NT2/D1 (cell line): ENCODE measurements at regions not wholly inside any gene's neighbourhood (a gene's known extent, or its start where the extent isn't known, plus 50 kb on each side); places are given as distances from the start of the nearest gene placed in this dataset.

Source experiments
- DNase-seq: peaks from one replicate; pipeline ENCODE4 v3.0.0-alpha.2; 2011; ENCODE audit warnings: low read depth, low spot score
- H3K27me3 ChIP-seq: 2 replicates; pipeline ENCODE4 v1.6.0; 2011; ENCODE audit warnings: mild to moderate bottlenecking; ENCODE audit not compliant: insufficient read length, insufficient read depth
- H3K36me3 ChIP-seq: 2 replicates; pipeline ENCODE4 v1.6.1; 2011; ENCODE audit warnings: mild to moderate bottlenecking, low read length, mixed read lengths; ENCODE audit not compliant: insufficient read depth, insufficient read length
- H3K4me1 ChIP-seq: 2 replicates; pipeline ENCODE4 v1.5.1; 2011; ENCODE audit not compliant: insufficient read depth, insufficient read length
- H3K4me3 ChIP-seq: 2 replicates; pipeline ENCODE4 v1.5.1; 2011; ENCODE audit warnings: low read depth; ENCODE audit not compliant: insufficient read length
- H3K9ac ChIP-seq: 2 replicates; pipeline ENCODE4 v1.6.0; 2011; ENCODE audit warnings: low read depth; ENCODE audit not compliant: insufficient read length
- H3K9me3 ChIP-seq: 2 replicates; pipeline ENCODE4 v1.5.1; 2011; ENCODE audit warnings: mild to moderate bottlenecking, low read length; ENCODE audit not compliant: insufficient read depth
- SUZ12 ChIP-seq: IDR thresholded peaks from 2 replicates; pipeline ENCODE4 v1.6.1; 2011; ENCODE audit not compliant: insufficient read length, insufficient read depth; ENCODE audit errors: extremely low read depth
- YY1 ChIP-seq: IDR thresholded peaks from 2 replicates; pipeline ENCODE4 v1.6.1; 2011; ENCODE audit not compliant: insufficient read length, insufficient read depth
- ZNF274 ChIP-seq: IDR thresholded peaks from 2 replicates; pipeline ENCODE4 v1.6.1; 2011; ENCODE audit warnings: mild to moderate bottlenecking, low read depth, low read length

DNA sequence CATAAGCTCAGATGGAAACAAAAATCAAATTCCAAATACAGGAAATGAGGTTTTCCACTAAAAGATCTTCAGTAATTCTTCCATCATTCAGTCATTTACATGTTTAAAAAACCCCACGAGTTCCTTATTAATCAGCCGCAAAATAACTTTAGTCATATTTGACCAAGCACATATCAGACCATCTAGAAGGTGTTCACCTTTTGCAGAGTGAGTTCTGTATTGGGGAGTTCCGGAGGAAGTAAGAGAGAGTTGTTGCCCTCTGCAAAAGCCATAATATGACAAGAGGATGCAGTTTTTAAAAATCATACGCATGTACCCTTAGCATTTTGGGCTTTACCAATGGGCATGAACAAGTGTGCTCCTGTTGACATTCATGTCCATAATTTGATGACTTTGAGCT, 61.6 kb downstream of the CCR1 start:
- H3K4me1 ChIP-seq: no peaks in the 10 kb centered on the region
- no peaks in the 10 kb centered on the region for H3K27me3 ChIP-seq
- no peak for TF ChIP-seq ZNF274
- TF ChIP-seq YY1: no peak
- no peak for TF ChIP-seq SUZ12
- H3K36me3 ChIP-seq: no peaks in the 10 kb centered on the region
- H3K9me3 ChIP-seq: no peaks in the 10 kb centered on the region
- H3K9ac ChIP-seq: no peak overlapping the region
- H3K4me3 ChIP-seq: no peak overlapping the region
- no peak for DNase-seq

DNA sequence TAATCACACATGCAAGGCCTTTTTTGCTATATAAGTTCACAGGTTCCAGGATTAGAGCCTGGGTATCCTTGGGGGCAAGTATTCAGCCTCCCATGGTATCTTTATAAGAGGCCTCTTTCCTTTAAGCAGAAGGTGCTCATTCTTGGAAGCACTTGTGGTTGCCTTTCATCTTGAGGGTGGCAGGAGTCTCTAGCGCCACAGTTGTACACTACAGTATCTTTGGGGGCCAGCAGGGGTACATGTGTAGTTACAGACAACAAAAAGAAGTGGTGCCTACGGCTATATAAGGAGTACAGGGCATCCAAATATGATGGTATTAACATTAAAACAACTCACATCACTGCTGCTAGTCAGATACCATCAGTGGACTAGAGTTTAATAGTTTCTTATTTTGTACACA, 62.1 kb downstream of the CCR1 start:
- no peak for DNase-seq
- Histone ChIP-seq H3K4me3 (no peak overlapping the region), H3K9me3 (no peaks in the 10 kb centered on the region), H3K4me1 (no peaks in the 10 kb centered on the region), H3K9ac (no peak overlapping the region), H3K36me3 (no peaks in the 10 kb centered on the region), H3K27me3 (no peaks in the 10 kb centered on the region)
- TF ChIP-seq ZNF274 (no peak), SUZ12 (no peak), YY1 (no peak)

DNA sequence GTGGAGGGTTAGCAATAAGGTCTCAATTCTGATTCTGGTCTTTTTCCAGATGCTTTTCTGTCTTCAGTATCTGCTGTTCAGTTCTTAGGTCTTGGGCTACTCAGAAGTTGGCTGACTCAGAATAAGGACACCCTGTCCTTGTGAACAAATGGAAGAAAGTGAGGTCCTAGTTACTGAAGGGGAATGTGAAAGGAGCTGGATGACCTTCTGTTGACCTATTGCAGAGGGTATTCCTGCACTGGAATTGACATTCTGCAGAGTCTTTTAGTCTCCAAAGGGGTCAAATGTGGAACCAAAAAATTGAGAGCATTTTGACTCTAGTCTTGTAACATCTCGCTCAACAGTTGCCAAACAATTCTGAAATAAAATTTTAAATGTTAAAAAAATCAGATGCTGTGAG, 63.0 kb downstream of the CCR1 start:
- Histone ChIP-seq H3K4me3 (no peak overlapping the region), H3K9me3 (no peaks in the 10 kb centered on the region), H3K9ac (no peak overlapping the region), H3K4me1 (no peaks in the 10 kb centered on the region), H3K27me3 (no peaks in the 10 kb centered on the region), H3K36me3 (no peaks in the 10 kb centered on the region)
- no peak for TF ChIP-seq ZNF274
- TF ChIP-seq SUZ12: no peak
- TF ChIP-seq YY1: no peak
- DNase-seq: no peak

DNA sequence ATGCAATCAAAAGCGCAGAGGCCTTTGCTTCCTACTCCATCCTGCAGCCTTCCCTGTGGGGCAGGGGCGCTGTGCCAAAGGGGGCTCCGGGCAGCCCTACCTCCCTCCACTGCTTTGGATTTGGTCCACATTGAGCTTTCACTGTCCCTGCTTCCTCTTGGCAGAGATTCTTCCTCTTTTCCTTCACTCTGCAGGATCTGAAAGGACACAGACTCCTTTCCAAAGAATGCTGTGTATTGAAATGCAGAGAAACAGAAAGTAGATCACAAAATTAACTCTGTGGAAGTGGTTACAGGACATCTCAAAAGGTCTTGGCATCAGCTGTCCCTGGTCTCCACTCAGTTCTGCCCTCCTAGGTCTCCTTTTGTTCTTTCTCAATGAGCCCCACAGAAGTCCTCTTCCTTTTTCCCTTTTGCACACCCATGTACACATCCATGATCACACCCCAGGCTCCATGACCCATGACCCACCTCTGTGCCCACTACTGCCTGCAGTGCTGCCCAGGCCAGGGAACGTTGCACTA, 64.1 kb downstream of the CCR1 start:
- Histone ChIP-seq H3K9ac (no peak overlapping the region), H3K9me3 (no peaks in the 10 kb centered on the region), H3K4me1 (no peaks in the 10 kb centered on the region), H3K4me3 (no peak overlapping the region), H3K36me3 (no peaks in the 10 kb centered on the region), H3K27me3 (no peaks in the 10 kb centered on the region)
- no peak for DNase-seq
- TF ChIP-seq ZNF274 (no peak), SUZ12 (no peak), YY1 (no peak)

DNA sequence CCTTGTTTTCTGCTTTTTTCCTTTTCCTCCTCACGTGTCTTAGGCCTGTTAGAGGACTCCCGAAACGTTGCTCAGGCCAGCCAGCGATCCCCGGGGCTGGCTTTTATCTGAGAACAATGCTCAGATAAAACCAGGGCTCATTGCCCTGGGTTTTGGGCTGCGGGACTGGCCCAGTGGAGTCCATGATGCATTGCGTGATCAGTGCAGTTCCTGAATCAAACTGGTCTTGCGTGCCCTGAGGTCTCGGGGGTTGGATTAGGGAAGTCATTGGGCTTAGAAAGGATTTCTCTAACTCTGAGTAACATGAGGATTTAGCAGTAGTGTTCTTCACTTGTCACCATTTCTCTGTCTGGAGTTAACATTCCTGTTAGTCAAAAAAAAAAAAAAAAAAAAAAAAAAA, 66.3 kb downstream of the CCR1 start:
- DNase-seq: no peak

DNA sequence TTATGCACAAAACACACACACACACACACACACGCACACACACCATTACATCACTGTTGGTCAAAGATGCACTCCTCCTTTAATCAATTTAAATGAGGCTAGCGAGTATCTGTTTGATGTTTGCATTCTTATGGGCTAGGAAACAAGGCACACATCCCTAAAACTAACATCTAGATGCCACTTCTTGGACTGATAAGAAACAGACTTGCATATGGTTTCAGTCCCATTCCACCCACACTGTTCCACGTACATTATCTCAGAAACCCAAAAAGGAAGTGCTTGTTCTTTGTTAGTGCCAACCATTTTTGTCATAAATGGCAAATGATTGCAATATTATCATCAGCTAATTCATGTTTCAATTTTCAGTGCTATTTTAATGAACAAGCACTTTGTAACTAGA, 69.5 kb downstream of the CCR1 start:
- DNase-seq: no peak
- Histone ChIP-seq H3K9ac (no peak overlapping the region), H3K9me3 (no peaks in the 10 kb centered on the region), H3K36me3 (no peaks in the 10 kb centered on the region), H3K4me3 (no peak overlapping the region), H3K4me1 (no peaks in the 10 kb centered on the region), H3K27me3 (no peaks in the 10 kb centered on the region)
- no peak for TF ChIP-seq SUZ12

More for the DNA sequence above, 66.3 kb downstream of the CCR1 start:
- Histone ChIP-seq H3K9ac (no peak overlapping the region), H3K9me3 (no peaks in the 10 kb centered on the region), H3K36me3 (no peaks in the 10 kb centered on the region), H3K27me3 (no peaks in the 10 kb centered on the region), H3K4me3 (no peak overlapping the region), H3K4me1 (no peaks in the 10 kb centered on the region)
- TF ChIP-seq SUZ12: no peak
- TF ChIP-seq YY1: no peak
- no peak for TF ChIP-seq ZNF274

DNA sequence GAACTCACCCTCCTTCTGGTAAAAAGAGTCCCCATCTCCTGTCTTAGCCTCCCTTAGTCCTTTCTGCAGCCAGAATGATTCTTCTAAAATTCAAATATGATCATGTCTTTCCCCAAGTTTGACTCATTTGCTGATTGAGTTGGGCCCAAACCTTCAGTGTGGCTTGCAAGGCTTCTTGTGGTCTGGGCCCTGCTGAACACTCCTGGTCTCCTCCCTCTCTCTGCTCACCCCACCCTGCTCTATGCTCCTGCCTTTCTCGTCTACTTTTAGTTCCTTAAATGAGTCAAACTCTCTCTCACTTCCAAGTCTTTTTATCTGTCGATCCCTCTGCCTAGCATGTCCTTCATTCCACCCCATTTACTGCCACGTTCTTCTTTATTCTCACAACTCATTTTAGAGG, 72.6 kb downstream of the CCR1 start:
- no peak overlapping the region for H3K9ac ChIP-seq
- no peaks in the 10 kb centered on the region for H3K4me1 ChIP-seq
- no peaks in the 10 kb centered on the region for H3K27me3 ChIP-seq
- TF ChIP-seq YY1: no peak
- TF ChIP-seq SUZ12: no peak
- no peak for TF ChIP-seq ZNF274
- DNase-seq: no peak
- H3K36me3 ChIP-seq: no peaks in the 10 kb centered on the region
- no peaks in the 10 kb centered on the region for H3K9me3 ChIP-seq
- H3K4me3 ChIP-seq: no peak overlapping the region

DNA sequence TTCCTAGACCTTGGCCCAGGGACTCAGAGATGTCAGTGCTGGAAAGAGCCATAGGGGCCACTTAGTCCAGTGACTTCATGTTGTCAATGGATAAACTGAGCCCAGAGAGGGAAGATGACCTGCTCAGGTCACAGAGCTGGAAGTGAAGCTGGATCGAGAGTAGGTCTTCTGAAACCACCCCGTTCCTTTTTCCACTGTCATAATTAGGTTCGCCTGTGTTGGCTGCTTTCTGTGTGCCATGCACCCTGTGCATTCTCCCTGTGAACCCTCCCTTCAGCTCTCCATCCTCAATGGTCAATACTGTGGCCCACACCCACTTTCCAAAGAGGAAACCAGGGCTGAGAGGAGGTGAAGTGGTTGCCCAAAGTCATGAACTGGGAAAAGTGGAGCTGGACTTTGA, 74.8 kb downstream of the CCR1 start:
- no peak overlapping the region for H3K4me3 ChIP-seq
- H3K9me3 ChIP-seq: no peaks in the 10 kb centered on the region
- H3K4me1 ChIP-seq: no peaks in the 10 kb centered on the region
- no peaks in the 10 kb centered on the region for H3K36me3 ChIP-seq
- no peak for DNase-seq
- TF ChIP-seq YY1 (no peak), SUZ12 (no peak), ZNF274 (no peak)
- no peaks in the 10 kb centered on the region for H3K27me3 ChIP-seq
- H3K9ac ChIP-seq: no peak overlapping the region
